ENCODE measurements at regions not wholly inside any gene's neighbourhood (a gene's known extent, or its start where the extent isn't known, plus 50 kb on each side); places are given as distances from the start of the nearest gene placed in this dataset.
"Not testable (repeated sequence)": the region's sequence is repeated elsewhere in the genome, so short reads cannot be mapped to it uniquely, and the experiment has no call there.

DNA sequence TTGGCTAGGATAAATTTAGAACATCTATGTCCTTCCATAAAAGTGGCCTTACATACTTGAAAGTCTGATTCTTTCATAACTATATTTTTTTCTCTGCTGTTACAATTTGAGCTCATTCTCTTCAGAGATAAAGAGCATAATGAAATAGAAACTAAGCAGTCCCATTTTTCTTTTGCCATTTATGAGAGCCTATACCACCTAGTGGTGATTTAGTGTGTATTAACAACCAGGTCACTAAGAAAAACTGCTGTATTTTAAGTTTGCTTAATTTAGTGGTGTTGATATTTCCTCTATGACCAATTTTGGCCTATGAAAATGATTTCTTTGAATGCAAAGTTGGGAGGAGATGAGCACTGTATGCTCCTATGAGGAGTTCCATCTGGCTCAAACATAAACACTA is 88.7 kb upstream of the ZWINT start:
- Histone ChIP-seq H3K27ac (no peak overlapping the region), H3K4me3 (no peak overlapping the region), H3K27me3 (ENCODE audit: insufficient read depth in 3 of 3, low read length in 2 of 3) (no peaks in the 10 kb centered on the region), H3K9me3 (no peaks in the 10 kb centered on the region), H3K4me1 (no peaks in the 10 kb centered on the region), H3K36me3 (ENCODE audit: insufficient read depth in 1 of 2, low read depth in 1 of 2) (no peaks in the 10 kb centered on the region)
- TF ChIP-seq, protein P1, sequence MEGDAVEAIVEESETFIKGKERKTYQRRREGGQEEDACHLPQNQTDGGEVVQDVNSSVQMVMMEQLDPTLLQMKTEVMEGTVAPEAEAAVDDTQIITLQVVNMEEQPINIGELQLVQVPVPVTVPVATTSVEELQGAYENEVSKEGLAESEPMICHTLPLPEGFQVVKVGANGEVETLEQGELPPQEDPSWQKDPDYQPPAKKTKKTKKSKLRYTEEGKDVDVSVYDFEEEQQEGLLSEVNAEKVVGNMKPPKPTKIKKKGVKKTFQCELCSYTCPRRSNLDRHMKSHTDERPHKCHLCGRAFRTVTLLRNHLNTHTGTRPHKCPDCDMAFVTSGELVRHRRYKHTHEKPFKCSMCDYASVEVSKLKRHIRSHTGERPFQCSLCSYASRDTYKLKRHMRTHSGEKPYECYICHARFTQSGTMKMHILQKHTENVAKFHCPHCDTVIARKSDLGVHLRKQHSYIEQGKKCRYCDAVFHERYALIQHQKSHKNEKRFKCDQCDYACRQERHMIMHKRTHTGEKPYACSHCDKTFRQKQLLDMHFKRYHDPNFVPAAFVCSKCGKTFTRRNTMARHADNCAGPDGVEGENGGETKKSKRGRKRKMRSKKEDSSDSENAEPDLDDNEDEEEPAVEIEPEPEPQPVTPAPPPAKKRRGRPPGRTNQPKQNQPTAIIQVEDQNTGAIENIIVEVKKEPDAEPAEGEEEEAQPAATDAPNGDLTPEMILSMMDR (IDR thresholded peaks at IDR 0.05), result no peak
- ATAC-seq, result no peak
- DNase-seq, result no peak
- intact Hi-C loops (cut with DNase I), result no loop called here

DNA sequence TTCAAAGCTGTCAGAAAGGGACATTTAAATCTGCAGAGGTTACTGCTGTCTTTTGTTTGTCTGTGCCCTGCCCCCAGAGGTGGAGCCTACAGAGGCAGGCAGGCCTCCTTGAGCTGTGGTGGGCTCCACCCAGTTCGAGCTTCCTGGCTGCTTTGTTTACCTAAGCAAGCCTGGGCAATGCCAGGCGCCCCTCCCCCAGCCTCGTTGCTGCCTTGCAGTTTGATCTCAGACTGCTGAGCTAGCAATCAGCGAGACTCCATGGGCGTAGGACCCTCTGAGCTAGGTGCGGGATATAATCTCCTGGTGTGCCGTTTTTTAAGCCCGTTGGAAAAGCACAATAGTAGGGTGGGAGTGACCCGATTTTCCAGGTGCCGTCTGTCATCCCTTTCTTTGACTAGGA is 86.6 kb upstream of the ZWINT start:
- H3K27ac ChIP-seq; H3K9me3 ChIP-seq; ATAC-seq; H3K27me3 ChIP-seq (ENCODE audit: insufficient read depth in 3 of 3, low read length in 2 of 3); H3K4me3 ChIP-seq; intact Hi-C loops (cut with DNase I); H3K4me1 ChIP-seq; DNase-seq; H3K36me3 ChIP-seq (ENCODE audit: insufficient read depth in 1 of 2, low read depth in 1 of 2): not testable (repeated sequence)
- WGBS, 3 donors, result 81 to 83% (median 83%) methylated on average over 10 of the region's 10 CpGs

DNA sequence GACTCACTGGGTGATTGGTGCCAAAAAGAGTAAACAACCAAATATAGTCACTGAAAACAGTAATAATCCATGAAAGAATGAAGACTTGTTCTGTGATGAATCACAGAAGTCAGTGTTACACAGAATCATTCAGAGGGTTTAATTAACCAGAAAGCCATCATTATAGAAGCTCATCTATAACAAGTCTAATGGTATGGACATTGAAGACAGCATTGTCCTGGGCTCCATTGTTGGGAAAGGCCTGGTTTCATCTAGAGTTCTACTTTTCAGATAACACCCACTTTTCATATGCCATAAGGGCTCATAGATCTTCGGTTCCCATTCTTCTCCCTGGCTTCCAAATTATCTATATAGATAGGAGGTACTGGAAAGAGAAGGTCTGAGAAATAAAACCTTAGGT is 80.3 kb upstream of the ZWINT start:
- H3K9me3 ChIP-seq; H3K27me3 ChIP-seq (ENCODE audit: insufficient read depth in 3 of 3, low read length in 2 of 3); DNase-seq; H3K4me1 ChIP-seq; intact Hi-C loops (cut with DNase I); H3K27ac ChIP-seq; H3K36me3 ChIP-seq (ENCODE audit: insufficient read depth in 1 of 2, low read depth in 1 of 2); H3K4me3 ChIP-seq; ATAC-seq: not testable (repeated sequence)
- WGBS, 3 donors, result 48 to 72% (median 61%) methylated on average over 1 of the region's 1 CpG
